A172 (cell line): ENCODE measurements at regions not wholly inside any gene's neighbourhood (a gene's known extent, or its start where the extent isn't known, plus 50 kb on each side); places are given as distances from the start of the nearest gene placed in this dataset.

Experiments
- DNase-seq: peaks from one replicate; pipeline ENCODE4 v3.0.0-alpha.2; 2015; ENCODE audit warnings: low spot score

- no peak for DNase-seq
Observed at GRCh38 chr4:19999276-19999675, 252.4 kb upstream of the SLIT2 start.

GRCh38 chr4:19993242-19993641 is 258.5 kb upstream of the SLIT2 start:
- DNase-seq = no peak

- no peak for DNase-seq
Observed at GRCh38 chr4:19992471-19993093, 259.1 kb upstream of the SLIT2 start.

DNA sequence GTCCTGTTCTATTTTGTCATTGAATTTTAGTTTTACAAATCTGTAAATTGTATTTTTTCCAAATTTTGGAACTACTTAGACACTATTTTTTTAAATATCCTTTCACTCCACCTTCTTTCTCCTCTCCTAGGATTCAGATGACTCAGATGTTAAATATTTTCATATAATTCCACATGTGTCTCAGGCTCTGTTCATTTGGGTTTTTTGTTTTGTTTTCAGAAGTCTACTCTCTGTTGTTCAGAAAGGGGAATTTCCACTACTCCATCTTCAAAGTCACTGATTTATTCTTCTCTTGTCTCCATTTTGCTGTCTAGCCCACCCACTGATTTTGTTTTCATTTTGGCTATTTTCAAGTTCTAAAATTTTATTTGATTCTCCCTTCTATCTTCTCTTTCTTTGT is 264.0 kb upstream of the SLIT2 start:
- peak; percentile 51 for DNase-seq

DNA sequence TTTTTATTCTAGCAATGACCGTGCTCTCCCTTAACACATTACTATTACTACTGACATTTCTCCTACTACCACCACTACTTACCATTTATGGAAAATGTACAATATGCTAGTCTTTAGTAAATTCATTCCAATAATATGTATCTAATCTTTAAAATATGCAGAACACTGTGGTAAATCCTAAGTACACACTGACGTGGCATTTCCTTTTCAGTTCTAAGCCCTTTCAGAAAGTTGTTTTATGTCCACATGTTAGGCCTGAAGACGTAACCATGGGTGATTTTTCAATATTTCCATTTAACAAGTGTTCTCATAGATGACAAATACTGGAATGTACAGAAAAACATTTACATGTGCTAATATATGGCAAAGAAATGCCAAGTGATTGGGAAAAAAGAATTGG is 268.6 kb upstream of the SLIT2 start:
- DNase-seq = peak; percentile 44

GRCh38 chr4:19982556-19982955 is 269.1 kb upstream of the SLIT2 start:
- DNase-seq = peak; percentile 60

- DNase-seq = peak; percentile 67
Observed at GRCh38 chr4:19971829-19972228, 279.9 kb upstream of the SLIT2 start.

DNA sequence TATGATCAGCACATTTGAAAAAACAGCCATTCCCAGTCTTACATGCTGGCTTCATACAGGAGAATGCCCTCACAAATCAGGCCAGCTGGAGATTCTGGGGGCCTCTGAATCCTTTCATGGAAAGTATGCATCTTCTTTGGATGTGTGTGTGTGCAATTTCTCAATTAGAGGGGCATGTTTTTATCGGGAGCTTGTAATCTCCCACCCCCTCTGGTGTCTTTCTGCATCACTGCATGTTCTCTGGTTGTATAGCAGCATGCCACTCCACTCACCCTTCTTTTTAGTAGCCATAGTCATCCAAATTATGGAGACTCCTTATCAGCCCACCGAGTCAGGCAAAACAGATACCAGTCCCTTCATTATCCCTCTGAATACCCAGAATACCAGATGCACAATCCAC is 282.2 kb upstream of the SLIT2 start:
- no peak for DNase-seq

DNA sequence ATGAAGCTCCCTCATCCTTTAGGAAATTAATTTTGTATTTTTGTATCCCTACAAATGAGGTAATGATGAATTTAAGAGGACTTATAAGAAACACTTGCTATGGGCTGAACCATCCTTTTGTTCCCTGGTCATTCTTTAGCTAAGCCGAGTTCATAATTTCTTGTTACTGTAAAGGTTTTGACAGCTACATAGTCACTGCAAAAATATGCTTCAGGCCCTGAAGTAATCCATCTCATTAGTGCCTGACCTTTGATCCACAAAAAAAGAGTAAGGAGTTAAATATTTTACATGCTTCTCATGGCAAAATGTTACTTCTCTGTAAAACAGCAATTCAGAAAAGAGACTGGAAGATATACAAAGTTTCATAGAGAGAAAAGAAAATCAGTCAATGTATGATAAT is 290.6 kb upstream of the SLIT2 start:
- peak; percentile 65 for DNase-seq

- DNase-seq = no peak
Observed at GRCh38 chr4:19958848-19959247, 292.9 kb upstream of the SLIT2 start.

DNA sequence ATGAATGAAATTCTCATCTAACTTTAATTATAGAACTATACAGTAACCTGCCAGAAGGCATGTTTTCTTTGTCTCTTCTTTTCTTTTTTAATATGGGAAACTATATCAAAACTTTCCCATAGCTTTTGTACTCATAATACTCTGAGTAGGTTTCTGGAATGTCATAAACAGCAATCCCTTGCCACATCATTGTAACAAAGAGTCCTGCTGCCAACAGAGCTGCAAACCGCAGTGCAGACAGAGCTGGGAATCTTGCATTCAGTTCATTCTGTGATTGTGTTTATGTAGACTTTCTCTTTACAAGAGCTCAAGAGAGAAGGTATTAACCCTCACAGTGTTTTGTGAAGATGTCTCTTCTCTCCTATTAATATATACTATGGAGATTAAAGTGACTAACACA is 304.4 kb upstream of the SLIT2 start:
- no peak for DNase-seq

DNA sequence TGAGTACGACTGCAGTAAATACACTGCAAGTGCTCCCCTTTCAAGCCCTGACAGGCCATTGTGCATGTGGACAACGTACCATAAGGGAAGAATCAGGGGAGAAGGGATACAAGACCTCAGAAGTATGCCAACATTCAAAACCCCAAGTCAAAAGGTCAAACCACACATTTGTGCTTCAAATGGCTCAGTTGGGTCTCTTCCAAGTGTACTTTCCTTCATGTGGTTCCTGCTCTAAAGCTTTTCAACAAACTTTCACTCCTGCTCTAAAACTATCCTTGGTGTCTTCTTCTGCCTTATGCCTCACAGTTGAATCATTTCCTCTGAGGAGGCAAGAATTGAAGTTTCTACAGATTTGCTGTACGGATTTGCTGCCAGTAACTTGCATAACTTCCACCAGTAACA is 305.7 kb upstream of the SLIT2 start:
- peak; percentile 86 for DNase-seq

GRCh38 chr4:19945501-19945900 is 306.2 kb upstream of the SLIT2 start:
- DNase-seq = peak; percentile 23

- no peak for DNase-seq
Observed at GRCh38 chr4:19944806-19945205, 306.9 kb upstream of the SLIT2 start.

DNA sequence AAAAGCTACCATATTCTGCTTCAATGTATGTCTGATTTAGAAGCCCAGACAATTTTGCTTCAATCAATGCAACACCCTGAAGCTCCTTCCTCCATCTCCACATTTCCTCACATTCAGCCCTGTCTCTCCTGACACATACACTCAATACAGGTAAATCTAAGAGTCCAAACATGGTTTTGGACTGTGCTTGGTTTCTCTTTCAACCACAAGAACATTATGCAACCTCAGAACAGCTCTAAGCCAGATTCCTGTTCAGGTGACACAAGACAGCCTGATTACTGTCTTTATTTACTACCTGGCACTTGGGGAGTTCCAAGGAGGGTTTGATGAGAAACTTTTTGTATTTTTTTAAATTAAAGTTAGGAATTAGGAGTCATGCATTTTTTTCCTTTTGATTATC is 307.5 kb upstream of the SLIT2 start:
- DNase-seq = no peak

GRCh38 chr4:19941434-19941833 is 310.3 kb upstream of the SLIT2 start:
- DNase-seq = no peak

GRCh38 chr4:19940861-19941260 is 310.8 kb upstream of the SLIT2 start:
- DNase-seq = no peak

- DNase-seq = peak; percentile 5
Observed at GRCh38 chr4:19936476-19936875, 315.2 kb upstream of the SLIT2 start.

- no peak for DNase-seq
Observed at GRCh38 chr4:19930742-19931141, 321.0 kb upstream of the SLIT2 start.

- DNase-seq = no peak
Observed at GRCh38 chr4:19927381-19927780, 324.3 kb upstream of the SLIT2 start.

DNA sequence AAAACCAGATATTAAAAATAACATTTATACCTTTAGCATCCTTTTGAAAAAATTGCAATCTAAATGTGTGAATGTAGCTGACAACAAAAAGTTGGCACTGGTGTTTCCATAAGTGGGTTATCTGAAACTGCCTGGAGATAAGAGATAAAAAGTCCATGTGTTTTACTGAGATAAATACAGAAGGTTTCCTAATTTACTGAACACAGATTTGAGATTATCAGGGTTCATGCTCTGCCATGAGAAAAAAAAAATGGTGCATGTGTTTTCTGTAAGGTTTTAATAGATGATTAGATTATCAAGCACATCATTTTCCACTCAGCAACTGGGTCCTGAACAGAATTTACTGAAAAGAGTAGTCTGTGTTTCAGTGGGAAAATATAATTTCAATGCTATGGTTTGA is 326.2 kb upstream of the SLIT2 start:
- DNase-seq = no peak

DNA sequence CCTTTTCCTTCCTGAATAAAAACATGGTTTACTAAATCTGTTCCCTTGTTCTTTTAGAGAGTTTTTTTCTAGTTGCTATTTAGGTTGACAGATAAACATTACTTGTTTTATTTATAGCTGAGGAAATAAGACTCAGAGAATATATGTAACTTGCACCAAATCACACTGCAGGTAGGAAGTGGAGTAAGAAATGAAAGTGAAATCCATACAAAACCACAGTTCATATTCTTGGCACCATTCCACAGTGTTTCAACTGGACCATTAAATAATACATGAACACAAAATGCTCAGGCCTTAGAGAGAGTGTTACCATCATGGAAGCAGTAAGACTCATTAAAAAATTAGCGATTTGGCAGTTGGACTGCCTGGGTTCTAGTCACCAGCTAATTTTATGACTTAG is 326.9 kb upstream of the SLIT2 start:
- no peak for DNase-seq

GRCh38 chr4:19915276-19915675 is 336.4 kb upstream of the SLIT2 start:
- DNase-seq = no peak

DNA sequence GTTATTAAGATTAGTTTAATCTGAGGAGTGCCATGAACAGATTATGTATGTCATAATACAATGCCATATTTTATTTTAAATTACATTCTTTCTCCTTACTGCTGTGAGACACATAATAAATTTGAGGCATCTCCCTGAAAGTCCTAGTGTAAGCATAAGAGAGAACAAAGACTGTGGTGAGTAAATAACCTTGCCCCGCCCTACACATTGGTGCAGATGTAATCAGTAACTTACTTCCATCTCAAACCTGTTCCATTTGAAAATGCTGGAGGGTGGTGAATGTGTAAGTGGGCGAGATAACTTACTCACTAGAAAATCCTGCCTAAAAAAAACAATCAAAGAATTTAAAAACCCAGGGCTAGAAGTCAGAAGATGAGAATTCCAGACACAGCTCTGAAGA is 338.1 kb upstream of the SLIT2 start:
- DNase-seq = no peak
